Ishikawa (cell line): ENCODE measurements at regions not wholly inside any gene's neighbourhood (a gene's known extent, or its start where the extent isn't known, plus 50 kb on each side); places are given as distances from the start of the nearest gene placed in this dataset.

ENCODE experiments used
- CEBPB ChIP-seq: IDR thresholded peaks from 2 replicates; pipeline ENCODE4 v1.6.1; 2012
- CREB1 ChIP-seq: IDR thresholded peaks from 2 replicates; pipeline ENCODE4 v1.6.1; 2012; ENCODE audit warnings: low read depth
- EP300 ChIP-seq: IDR thresholded peaks from 2 replicates; pipeline ENCODE4 v1.6.1; 2012; ENCODE audit warnings: borderline replicate concordance
- NFIC ChIP-seq: IDR thresholded peaks from 2 replicates; pipeline ENCODE4 v1.6.1; 2012
- RAD21 ChIP-seq: IDR thresholded peaks from 2 replicates; pipeline ENCODE4 v1.6.1; 2012; ENCODE audit warnings: low read depth
- TAF1 ChIP-seq: IDR thresholded peaks from 2 replicates; pipeline ENCODE4 v1.6.1; 2012; ENCODE audit warnings: low read depth, mild to moderate bottlenecking
- TCF12 ChIP-seq: IDR thresholded peaks from 2 replicates; pipeline ENCODE4 v1.6.1; 2012; ENCODE audit warnings: low read depth
- TEAD4 ChIP-seq: IDR thresholded peaks from 2 replicates; pipeline ENCODE4 v1.6.1; 2012
- YY1 ChIP-seq: IDR thresholded peaks from 2 replicates; pipeline ENCODE4 v1.6.1; 2012; ENCODE audit warnings: low read depth
- ZBTB7A ChIP-seq: IDR thresholded peaks from 2 replicates; pipeline ENCODE4 v1.6.1; 2012; ENCODE audit warnings: low read depth
- TF ChIP-seq, protein P1 (sequence below): IDR thresholded peaks from 2 replicates; pipeline ENCODE4 v1.6.1; 2012
- TF ChIP-seq, protein P2 (sequence below): IDR thresholded peaks from 2 replicates; pipeline ENCODE4 v1.6.1; 2012
- TF ChIP-seq, protein P3 (sequence below): IDR thresholded peaks from 2 replicates; pipeline ENCODE4 v1.6.1; 2012; ENCODE audit warnings: low read depth, mild to moderate bottlenecking

DNA sequence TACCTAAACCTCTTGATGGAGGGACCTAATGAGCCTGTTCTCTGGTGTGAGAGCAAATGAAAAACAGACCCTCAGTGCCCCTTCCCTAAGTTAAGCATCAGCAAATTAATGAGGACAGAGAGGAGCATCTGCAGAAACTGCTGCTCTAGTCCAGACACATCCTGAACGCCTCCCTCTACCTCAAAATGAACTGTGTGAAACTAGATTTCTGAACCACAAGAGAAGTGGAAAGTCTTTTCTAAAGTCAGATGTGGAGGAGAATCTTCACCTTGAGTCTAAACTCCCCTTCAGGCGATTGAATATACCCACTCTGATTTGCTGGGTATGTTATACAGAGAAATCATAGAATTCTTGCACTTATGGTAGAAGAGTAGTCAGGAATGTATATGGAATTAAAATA is 104.4 kb upstream of the AMZ2 start:
- TF ChIP-seq TAF1, result no peak
- TF ChIP-seq, protein P1, sequence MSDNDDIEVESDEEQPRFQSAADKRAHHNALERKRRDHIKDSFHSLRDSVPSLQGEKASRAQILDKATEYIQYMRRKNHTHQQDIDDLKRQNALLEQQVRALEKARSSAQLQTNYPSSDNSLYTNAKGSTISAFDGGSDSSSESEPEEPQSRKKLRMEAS, result no peak
- no peak for TF ChIP-seq RAD21
- TF ChIP-seq EP300, result no peak
- TF ChIP-seq CREB1, result no peak
- TF ChIP-seq CEBPB, result no peak
- TF ChIP-seq ZBTB7A, result no peak
- no peak for TF ChIP-seq TCF12
- TF ChIP-seq, protein P2, sequence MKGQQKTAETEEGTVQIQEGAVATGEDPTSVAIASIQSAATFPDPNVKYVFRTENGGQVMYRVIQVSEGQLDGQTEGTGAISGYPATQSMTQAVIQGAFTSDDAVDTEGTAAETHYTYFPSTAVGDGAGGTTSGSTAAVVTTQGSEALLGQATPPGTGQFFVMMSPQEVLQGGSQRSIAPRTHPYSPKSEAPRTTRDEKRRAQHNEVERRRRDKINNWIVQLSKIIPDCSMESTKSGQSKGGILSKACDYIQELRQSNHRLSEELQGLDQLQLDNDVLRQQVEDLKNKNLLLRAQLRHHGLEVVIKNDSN, result no peak
- TF ChIP-seq, protein P3, sequence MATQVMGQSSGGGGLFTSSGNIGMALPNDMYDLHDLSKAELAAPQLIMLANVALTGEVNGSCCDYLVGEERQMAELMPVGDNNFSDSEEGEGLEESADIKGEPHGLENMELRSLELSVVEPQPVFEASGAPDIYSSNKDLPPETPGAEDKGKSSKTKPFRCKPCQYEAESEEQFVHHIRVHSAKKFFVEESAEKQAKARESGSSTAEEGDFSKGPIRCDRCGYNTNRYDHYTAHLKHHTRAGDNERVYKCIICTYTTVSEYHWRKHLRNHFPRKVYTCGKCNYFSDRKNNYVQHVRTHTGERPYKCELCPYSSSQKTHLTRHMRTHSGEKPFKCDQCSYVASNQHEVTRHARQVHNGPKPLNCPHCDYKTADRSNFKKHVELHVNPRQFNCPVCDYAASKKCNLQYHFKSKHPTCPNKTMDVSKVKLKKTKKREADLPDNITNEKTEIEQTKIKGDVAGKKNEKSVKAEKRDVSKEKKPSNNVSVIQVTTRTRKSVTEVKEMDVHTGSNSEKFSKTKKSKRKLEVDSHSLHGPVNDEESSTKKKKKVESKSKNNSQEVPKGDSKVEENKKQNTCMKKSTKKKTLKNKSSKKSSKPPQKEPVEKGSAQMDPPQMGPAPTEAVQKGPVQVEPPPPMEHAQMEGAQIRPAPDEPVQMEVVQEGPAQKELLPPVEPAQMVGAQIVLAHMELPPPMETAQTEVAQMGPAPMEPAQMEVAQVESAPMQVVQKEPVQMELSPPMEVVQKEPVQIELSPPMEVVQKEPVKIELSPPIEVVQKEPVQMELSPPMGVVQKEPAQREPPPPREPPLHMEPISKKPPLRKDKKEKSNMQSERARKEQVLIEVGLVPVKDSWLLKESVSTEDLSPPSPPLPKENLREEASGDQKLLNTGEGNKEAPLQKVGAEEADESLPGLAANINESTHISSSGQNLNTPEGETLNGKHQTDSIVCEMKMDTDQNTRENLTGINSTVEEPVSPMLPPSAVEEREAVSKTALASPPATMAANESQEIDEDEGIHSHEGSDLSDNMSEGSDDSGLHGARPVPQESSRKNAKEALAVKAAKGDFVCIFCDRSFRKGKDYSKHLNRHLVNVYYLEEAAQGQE, result no peak
- no peak for TF ChIP-seq TEAD4
- no peak for TF ChIP-seq YY1
- no peak for TF ChIP-seq NFIC
